B cell (primary cell): ENCODE measurements at regions not wholly inside any gene's neighbourhood (a gene's known extent, or its start where the extent isn't known, plus 50 kb on each side); places are given as distances from the start of the nearest gene placed in this dataset.

Experiments
- ATAC-seq: fragments of 200-7000 bp; cut with Tn5 transposase; one replicate; pipeline ENCODE4 v1.10.0; 2021; ENCODE audit warnings: low read depth, mild to moderate bottlenecking, moderate number of reproducible peaks, moderate library complexity
- CTCF ChIA-PET: fragments of 350-600 bp; sonication (Branson Sonifier 250); formaldehyde crosslinking; loops from one replicate; lab custom pipeline; 2021; ENCODE audit warnings: antibody characterized with exemption, inconsistent platforms; lab: Charles Lee
- POLR2A ChIA-PET: fragments of 350-600 bp; sonication (Branson Sonifier 250); formaldehyde crosslinking; loops from one replicate; lab custom pipeline; 2021; ENCODE audit warnings: antibody characterized with exemption; lab: Charles Lee
- DNase-seq: peaks from one replicate; pipeline ENCODE4 v3.0.0; 2013
- H2AFZ ChIP-seq: 2 replicates; pipeline ENCODE4 v1.6.1; 2012; ENCODE audit warnings: mild to moderate bottlenecking, low read depth, low read length; ENCODE audit not compliant: insufficient read depth, poor library complexity, severe bottlenecking
- H3K27ac ChIP-seq, 2 donors: 1 replicate in 1 of 2; 2 replicates in 1 of 2; pipeline ENCODE4 v1.5.1; 2012 to 2013; ENCODE audit warnings: low read length in 2 of 2, mild to moderate bottlenecking in 2 of 2, moderate library complexity in 1 of 2
- H3K27me3 ChIP-seq, 4 experiments: fragments of 200-600 bp in 1 of 4; sonication (generic) in 1 of 4; replicated peaks in 1 of 4; 1 replicate in 2 of 4; 2 replicates in 2 of 4; pipeline versions ENCODE4 v1.6.1 to v1.7.0; 2013 to 2016; ENCODE audit warnings: low read length in 3 of 4, mild to moderate bottlenecking in 2 of 4, mixed read lengths in 1 of 4, moderate library complexity in 1 of 4; ENCODE audit not compliant: insufficient read depth in 4 of 4, control insufficient read depth in 3 of 4; ENCODE audit errors: control extremely low read depth in 1 of 4
- H3K36me3 ChIP-seq, 2 experiments: replicated peaks in 1 of 2; 1 replicate in 1 of 2; 2 replicates in 1 of 2; pipeline versions ENCODE4 v1.6.1 to v1.7.1; 2013; ENCODE audit warnings: low read length in 1 of 2; ENCODE audit not compliant: insufficient read depth in 2 of 2, control insufficient read depth in 1 of 2; ENCODE audit errors: control extremely low read depth in 1 of 2, extremely low read depth in 1 of 2
- H3K4me1 ChIP-seq, 2 donors: fragments of 200-600 bp in 1 of 2; sonication (generic) in 1 of 2; 1 replicate in 1 of 2; 2 replicates in 1 of 2; pipeline versions ENCODE4 v1.5.1 to v1.6.1; 2013 to 2017; ENCODE audit warnings: low read length in 2 of 2; ENCODE audit not compliant: control insufficient read depth in 2 of 2, insufficient read depth in 2 of 2
- H3K4me2 ChIP-seq: replicated peaks from 2 replicates; pipeline ENCODE3; 2012; ENCODE audit warnings: mild to moderate bottlenecking, low read depth, low read length; ENCODE audit not compliant: poor library complexity, severe bottlenecking
- H3K4me3 ChIP-seq, 5 experiments: fragments of 200-600 bp in 1 of 5; sonication (generic) in 1 of 5; 1 replicate in 3 of 5; 2 replicates in 2 of 5; pipeline versions ENCODE4 v1.5.1 to v1.7.0; 2011 to 2016; ENCODE audit warnings: low read length in 4 of 5, mild to moderate bottlenecking in 4 of 5, low read depth in 2 of 5, control low read depth in 1 of 5, moderate library complexity in 1 of 5; ENCODE audit not compliant: insufficient read depth in 1 of 5; ENCODE audit errors: control extremely low read depth in 1 of 5, extremely low read depth in 1 of 5
- H3K79me2 ChIP-seq: fragments of 200-600 bp; sonication (generic); one replicate; pipeline ENCODE4 v1.6.0; 2016; ENCODE audit warnings: low read length; ENCODE audit not compliant: control insufficient read depth, insufficient read depth
- H3K9ac ChIP-seq: fragments of 200-600 bp; sonication (generic); 2 replicates; pipeline ENCODE4 v1.6.1; 2017; ENCODE audit warnings: mild to moderate bottlenecking, low read length, moderate library complexity
- H3K9me3 ChIP-seq, 3 donors: one replicate each; pipeline versions ENCODE4 v1.6.1 to v1.7.1; 2013; ENCODE audit warnings: low read length in 2 of 3; ENCODE audit not compliant: control insufficient read depth in 2 of 3, insufficient read depth in 1 of 3; ENCODE audit errors: control extremely low read depth in 1 of 3
- H4K20me1 ChIP-seq: 2 replicates; pipeline ENCODE4 v1.6.0; 2012; ENCODE audit warnings: mild to moderate bottlenecking, low read length; ENCODE audit not compliant: insufficient read depth, control insufficient read depth, poor library complexity, severe bottlenecking
- H3K27ac Mint-ChIP-seq: one replicate; pipeline ENCODE4 v1.8.0; 2021; ENCODE audit warnings: mixed read lengths
- H3K27me3 Mint-ChIP-seq: one replicate; pipeline ENCODE4 v1.8.0; 2021; ENCODE audit warnings: mixed read lengths
- H3K4me1 Mint-ChIP-seq: one replicate; pipeline ENCODE4 v1.8.0; 2021; ENCODE audit warnings: mixed read lengths
- H3K4me3 Mint-ChIP-seq: one replicate; pipeline ENCODE4 v1.8.0; 2021; ENCODE audit warnings: mixed read lengths
- H3K9me3 Mint-ChIP-seq: one replicate; pipeline ENCODE4 v1.8.0; 2022; ENCODE audit warnings: mixed read lengths; ENCODE audit not compliant: insufficient read depth
- EZH2 ChIP-seq: IDR thresholded peaks from 2 replicates; pipeline ENCODE4 v1.6.1; 2012; ENCODE audit warnings: borderline replicate concordance, low read depth, mild to moderate bottlenecking, moderate library complexity, low read length; ENCODE audit not compliant: insufficient read depth, poor library complexity, severe bottlenecking
- WGBS: methylation state at CpG from one replicate; pipeline ENCODE4 v1.1.5; 2013; ENCODE audit warnings: missing lambda C conversion rate; ENCODE audit not compliant: insufficient coverage; 5-methylcytosine and 5-hydroxymethylcytosine counted together
- intact Hi-C: fragments of 100-400 bp; cut with micrococcal nuclease; formaldehyde crosslinking; loops from one replicate; pipeline ENCODE4 v1.10.0; 2022
- TF ChIP-seq, protein P1 (sequence below): fragments of 200-600 bp; IDR thresholded peaks from one replicate; pipeline ENCODE4 v1.8.0; 2022; ENCODE audit warnings: antibody characterized with exemption, mild to moderate bottlenecking

DNA sequence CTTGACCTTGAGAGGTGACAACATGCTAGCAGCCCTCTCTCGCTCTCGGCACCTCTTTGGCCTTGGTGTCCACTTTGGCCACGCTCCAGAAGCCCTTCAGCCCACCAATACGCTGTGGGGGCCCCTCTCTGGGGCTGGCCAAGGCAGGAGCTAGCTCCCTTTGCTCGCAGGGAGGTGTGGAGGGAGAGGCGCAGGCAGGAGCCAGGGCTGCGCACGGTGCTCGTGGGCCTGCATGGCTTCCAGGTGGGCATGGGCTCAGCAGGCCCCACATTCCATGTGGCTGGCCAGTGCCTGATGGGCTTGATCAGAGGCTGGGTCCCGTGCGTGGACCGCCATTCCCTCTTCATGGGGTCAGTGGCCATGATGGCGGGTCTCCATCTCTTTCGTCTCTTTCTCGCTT is 1237.0 kb upstream of the USP15 start:
- Mint-ChIP-seq H3K4me3 (no peak overlapping the region), H3K4me1 (no peaks in the 10 kb centered on the region), H3K27me3 (no peaks in the 10 kb centered on the region), H3K27ac (no peak overlapping the region), H3K9me3 (peaks cover 6% of the 10 kb centered on the region)
- Histone ChIP-seq H3K36me3 (no peaks in the 10 kb centered on the region), H3K4me3 (no peak overlapping the region), H3K4me2 (no peak overlapping the region), H3K79me2 (no peaks in the 10 kb centered on the region), H3K27ac (no peak overlapping the region), H2AFZ (no peak overlapping the region), H3K9ac (no peak overlapping the region), H4K20me1 (no peaks in the 10 kb centered on the region), H3K9me3 (peaks cover 0 to 12% (median 0%) of the 10 kb centered on the region in 3 donors), H3K27me3 (no peaks in the 10 kb centered on the region), H3K4me1 (no peaks in the 10 kb centered on the region)
- DNase-seq (no peak), ATAC-seq (no peak)
- TF ChIP-seq EZH2: no peak
- TF ChIP-seq, protein P1, sequence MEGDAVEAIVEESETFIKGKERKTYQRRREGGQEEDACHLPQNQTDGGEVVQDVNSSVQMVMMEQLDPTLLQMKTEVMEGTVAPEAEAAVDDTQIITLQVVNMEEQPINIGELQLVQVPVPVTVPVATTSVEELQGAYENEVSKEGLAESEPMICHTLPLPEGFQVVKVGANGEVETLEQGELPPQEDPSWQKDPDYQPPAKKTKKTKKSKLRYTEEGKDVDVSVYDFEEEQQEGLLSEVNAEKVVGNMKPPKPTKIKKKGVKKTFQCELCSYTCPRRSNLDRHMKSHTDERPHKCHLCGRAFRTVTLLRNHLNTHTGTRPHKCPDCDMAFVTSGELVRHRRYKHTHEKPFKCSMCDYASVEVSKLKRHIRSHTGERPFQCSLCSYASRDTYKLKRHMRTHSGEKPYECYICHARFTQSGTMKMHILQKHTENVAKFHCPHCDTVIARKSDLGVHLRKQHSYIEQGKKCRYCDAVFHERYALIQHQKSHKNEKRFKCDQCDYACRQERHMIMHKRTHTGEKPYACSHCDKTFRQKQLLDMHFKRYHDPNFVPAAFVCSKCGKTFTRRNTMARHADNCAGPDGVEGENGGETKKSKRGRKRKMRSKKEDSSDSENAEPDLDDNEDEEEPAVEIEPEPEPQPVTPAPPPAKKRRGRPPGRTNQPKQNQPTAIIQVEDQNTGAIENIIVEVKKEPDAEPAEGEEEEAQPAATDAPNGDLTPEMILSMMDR: no peak
- ChIA-PET POLR2A (no interaction called here), CTCF (no interaction called here)
- intact Hi-C loops: no loop called here
- WGBS: 94% methylated on average over 14 of the region's 15 CpGs

DNA sequence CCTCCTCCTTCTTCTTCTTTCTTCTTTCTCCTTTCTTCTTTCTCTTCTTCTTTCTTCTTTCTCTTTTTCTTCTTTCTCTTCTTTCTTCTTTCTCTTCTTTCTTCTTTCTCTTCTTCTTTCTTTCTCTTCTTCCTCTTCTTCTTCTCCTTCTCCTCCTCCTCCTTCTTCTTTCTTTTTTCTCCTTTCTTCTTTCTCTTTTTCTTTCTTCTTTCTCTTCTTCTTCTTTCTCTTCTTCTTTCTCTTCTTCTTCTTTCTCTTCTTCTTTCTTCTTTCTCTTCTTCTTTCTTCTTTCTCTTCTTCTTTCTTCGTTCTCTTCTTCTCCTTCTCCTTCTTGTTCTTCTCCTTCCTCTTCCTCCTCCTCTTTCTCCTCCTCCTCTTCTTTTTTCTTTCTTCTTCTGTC is 1230.7 kb upstream of the USP15 start:
- no peak for DNase-seq
- Histone ChIP-seq H3K36me3 (no peaks in the 10 kb centered on the region), H3K27ac (no peak overlapping the region), H2AFZ (no peak overlapping the region), H4K20me1 (no peaks in the 10 kb centered on the region), H3K9ac (no peak overlapping the region), H3K9me3 (peaks cover 0 to 5% (median 3%) of the 10 kb centered on the region in 3 donors), H3K4me2 (no peak overlapping the region), H3K4me3 (no peak overlapping the region), H3K27me3 (no peaks in the 10 kb centered on the region), H3K4me1 (no peaks in the 10 kb centered on the region), H3K79me2 (no peaks in the 10 kb centered on the region)
- H3K9me3 Mint-ChIP-seq: no peaks in the 10 kb centered on the region
- no peaks in the 10 kb centered on the region for H3K4me1 Mint-ChIP-seq
- no peak overlapping the region for H3K27ac Mint-ChIP-seq
- CTCF ChIA-PET: no interaction called here
- intact Hi-C loops: no loop called here
- TF ChIP-seq, protein P1: peak; percentile 41
- TF ChIP-seq EZH2: no peak
- 83% methylated on average over 1 of the region's 1 CpG for WGBS
- ATAC-seq: no peak
- no peaks in the 10 kb centered on the region for H3K27me3 Mint-ChIP-seq
- H3K4me3 Mint-ChIP-seq: no peak overlapping the region
- POLR2A ChIA-PET: no interaction called here
